ENCODE measurements at regions not wholly inside any gene's neighbourhood (a gene's known extent, or its start where the extent isn't known, plus 50 kb on each side); places are given as distances from the start of the nearest gene placed in this dataset.

DNA sequence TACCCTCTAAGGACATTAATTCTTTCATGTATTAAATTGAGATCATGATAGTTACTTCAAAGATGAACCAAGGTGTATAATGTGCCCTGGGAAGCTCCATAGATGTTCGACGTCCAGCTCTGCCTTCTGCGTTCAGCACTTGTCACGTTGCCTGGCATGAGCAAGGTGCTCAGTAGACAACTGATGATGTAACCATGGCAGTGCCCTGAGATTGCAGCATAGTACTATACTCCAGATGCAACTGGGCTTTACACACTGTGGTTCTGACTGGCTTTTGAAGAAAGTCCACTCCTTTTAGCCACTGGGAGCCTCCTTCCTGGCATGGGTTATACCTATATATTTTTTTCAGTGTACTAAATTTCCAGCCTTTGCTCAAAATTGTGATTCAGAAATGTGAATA lies 355.8 kb upstream of the SORCS1 start:
- TF ChIP-seq POLR2A (IDR thresholded peaks at IDR 0.05; ENCODE audit: low read depth, low read length) (no peak), POLR2AphosphoS5 (IDR thresholded peaks at IDR 0.05; ENCODE audit: low read depth, low read length) (no peak), TAF1 (IDR thresholded peaks at IDR 0.05; ENCODE audit: low read depth, low read length) (no peak), SPI1 (IDR thresholded peaks at IDR 0.05; ENCODE audit: low read depth, low read length) (no peak), PAX5 (IDR thresholded peaks at IDR 0.05; ENCODE audit: insufficient read depth, low read length, severe bottlenecking) (no peak), POU2F2 (IDR thresholded peaks at IDR 0.05; ENCODE audit: low read depth, low read length) (no peak)
